ENCODE measurements at regions not wholly inside any gene's neighbourhood (a gene's known extent, or its start where the extent isn't known, plus 50 kb on each side); places are given as distances from the start of the nearest gene placed in this dataset.

DNA sequence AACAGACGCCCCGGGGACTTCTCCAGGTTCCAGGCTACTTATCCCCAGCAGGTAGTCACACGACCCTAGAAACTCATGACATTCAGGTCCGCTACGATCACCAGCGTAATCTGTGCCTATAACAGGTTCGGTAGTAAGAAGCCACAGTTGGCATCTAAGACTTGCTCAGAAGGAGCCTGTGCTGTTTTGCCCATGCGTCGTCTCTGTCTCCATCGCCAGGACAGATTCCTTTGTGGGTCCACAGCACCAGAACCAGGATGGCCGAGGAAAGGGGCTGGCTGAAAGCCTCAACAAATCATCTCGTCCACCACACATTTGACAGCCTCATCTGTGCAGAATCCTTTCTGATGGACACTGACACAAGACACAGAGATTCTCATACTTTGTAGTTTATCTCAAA is 319.5 kb upstream of the AGA start:
- H3K4me3 ChIP-seq (ENCODE audit: insufficient read depth in 1 of 2, low read depth in 1 of 2, low read length in 2 of 2) = no peak overlapping the region
- no peak overlapping the region for H3K18ac ChIP-seq (ENCODE audit: low read depth in 1 of 2, low read length in 2 of 2)
- no peak overlapping the region for H2AFZ ChIP-seq (ENCODE audit: low read depth, low read length)
- peaks cover 2% of the 10 kb centered on the region for H3K9me3 ChIP-seq (ENCODE audit: control insufficient read depth, low read length)
- H3K9ac ChIP-seq (ENCODE audit: low read length) = no peak overlapping the region
- H3K4me1 ChIP-seq (ENCODE audit: control insufficient read depth, insufficient read depth, low read depth, low read length) = no peaks in the 10 kb centered on the region
- no peak overlapping the region for H2BK12ac ChIP-seq (ENCODE audit: low read length in 2 of 2)
- H3K23ac ChIP-seq (ENCODE audit: low read length in 2 of 2) = no peak overlapping the region
- no peak overlapping the region for H3K4ac ChIP-seq (ENCODE audit: low read depth in 1 of 2, low read length in 2 of 2)
- H3K79me1 ChIP-seq (replicated peaks; ENCODE audit: low read length, poor library complexity, severe bottlenecking) = no peaks in the 10 kb centered on the region
- no peak overlapping the region for H2AK5ac ChIP-seq (ENCODE audit: low read length, severe bottlenecking)
- H3K14ac ChIP-seq (ENCODE audit: low read length in 2 of 2) = no peak overlapping the region
- H2BK5ac ChIP-seq (ENCODE audit: low read depth, low read length, poor library complexity, severe bottlenecking) = no peak overlapping the region
- no peaks in the 10 kb centered on the region for H3K36me3 ChIP-seq (ENCODE audit: control insufficient read depth in 1 of 2, insufficient read depth in 2 of 2, low read depth in 1 of 2, low read length in 2 of 2)
- H2BK120ac ChIP-seq (ENCODE audit: low read depth, low read length) = no peak overlapping the region
- no peak overlapping the region for H3K27ac ChIP-seq (ENCODE audit: low read length, poor library complexity, severe bottlenecking)
- no peak for DNase-seq
- no peak overlapping the region for H4K8ac ChIP-seq (ENCODE audit: low read length)
- H3K4me2 ChIP-seq (ENCODE audit: low read length, poor library complexity, severe bottlenecking) = no peak overlapping the region
- no peak overlapping the region for H4K91ac ChIP-seq (ENCODE audit: low read length)
- WGBS = 91% methylated on average over 12 of the region's 12 CpGs
- no peak overlapping the region for H2BK15ac ChIP-seq (ENCODE audit: low read depth, poor library complexity, severe bottlenecking)
- no peaks in the 10 kb centered on the region for H3K27me3 ChIP-seq (ENCODE audit: control insufficient read depth in 1 of 2, insufficient read depth in 1 of 2, low read length in 2 of 2)

DNA sequence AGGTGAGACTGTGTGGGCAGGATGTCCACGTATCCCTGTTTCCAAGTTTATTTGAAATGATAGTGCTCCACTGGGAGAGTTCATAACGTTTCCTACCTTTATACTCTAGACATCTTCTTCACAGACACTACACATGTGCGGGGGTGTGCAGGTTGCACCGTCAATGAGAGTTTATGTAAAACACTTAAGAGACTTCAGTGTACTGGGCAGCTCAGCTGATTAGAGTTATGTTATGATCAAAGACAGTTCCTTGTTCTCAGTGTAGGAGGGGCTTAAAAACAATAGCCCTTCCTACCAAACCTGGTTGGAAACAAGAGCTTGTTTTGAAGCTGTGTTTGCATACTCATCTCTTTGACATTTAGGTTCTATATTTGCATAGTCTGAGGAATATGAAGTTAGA is 326.9 kb upstream of the AGA start:
- Histone ChIP-seq H3K4me2 (ENCODE audit: low read length, poor library complexity, severe bottlenecking) (no peak overlapping the region), H3K27me3 (ENCODE audit: control insufficient read depth in 1 of 2, insufficient read depth in 1 of 2, low read length in 2 of 2) (no peaks in the 10 kb centered on the region), H3K36me3 (ENCODE audit: control insufficient read depth in 1 of 2, insufficient read depth in 2 of 2, low read depth in 1 of 2, low read length in 2 of 2) (no peaks in the 10 kb centered on the region), H3K18ac (ENCODE audit: low read depth in 1 of 2, low read length in 2 of 2) (no peak overlapping the region), H2BK15ac (ENCODE audit: low read depth, poor library complexity, severe bottlenecking) (no peak overlapping the region), H3K27ac (ENCODE audit: low read length, poor library complexity, severe bottlenecking) (no peak overlapping the region), H3K79me1 (replicated peaks; ENCODE audit: low read length, poor library complexity, severe bottlenecking) (no peaks in the 10 kb centered on the region), H3K14ac (ENCODE audit: low read length in 2 of 2) (no peak overlapping the region), H3K4ac (ENCODE audit: low read depth in 1 of 2, low read length in 2 of 2) (no peak overlapping the region), H3K9me3 (ENCODE audit: control insufficient read depth, low read length) (peaks cover 2% of the 10 kb centered on the region), H2AFZ (ENCODE audit: low read depth, low read length) (no peak overlapping the region), H4K91ac (ENCODE audit: low read length) (no peak overlapping the region), H2BK120ac (ENCODE audit: low read depth, low read length) (no peak overlapping the region), H3K23ac (ENCODE audit: low read length in 2 of 2) (no peak overlapping the region), H3K9ac (ENCODE audit: low read length) (no peak overlapping the region), H2BK5ac (ENCODE audit: low read depth, low read length, poor library complexity, severe bottlenecking) (no peak overlapping the region), H3K4me3 (ENCODE audit: insufficient read depth in 1 of 2, low read depth in 1 of 2, low read length in 2 of 2) (no peak overlapping the region), H3K4me1 (ENCODE audit: control insufficient read depth, insufficient read depth, low read depth, low read length) (no peaks in the 10 kb centered on the region), H2BK12ac (ENCODE audit: low read length in 2 of 2) (no peak overlapping the region), H2AK5ac (ENCODE audit: low read length, severe bottlenecking) (no peak overlapping the region), H4K8ac (ENCODE audit: low read length) (no peak overlapping the region)
- no peak for DNase-seq
- WGBS = 95% methylated on average over 2 of the region's 4 CpGs

DNA sequence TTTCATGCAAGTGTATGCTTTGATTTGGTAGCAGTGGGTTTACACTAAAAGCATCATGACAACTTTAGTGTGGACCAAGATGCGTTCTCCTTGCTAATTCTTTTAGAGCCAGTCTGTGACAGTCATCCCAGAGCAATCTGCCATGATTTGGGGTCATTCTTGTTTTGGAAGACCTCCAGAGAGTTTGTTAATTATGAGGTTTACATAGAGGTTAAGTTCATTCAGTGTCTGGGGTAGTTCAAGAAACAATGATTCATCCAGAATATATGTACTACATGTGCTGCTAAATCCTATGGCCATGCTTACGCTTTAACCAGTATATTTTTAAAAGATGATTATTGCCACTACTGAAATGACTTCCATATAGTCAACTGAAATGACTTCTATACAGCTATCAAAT is 328.5 kb upstream of the AGA start:
- Histone ChIP-seq H2BK15ac (ENCODE audit: low read depth, poor library complexity, severe bottlenecking) (no peak overlapping the region), H4K8ac (ENCODE audit: low read length) (no peak overlapping the region), H3K14ac (ENCODE audit: low read length in 2 of 2) (no peak overlapping the region), H3K79me1 (replicated peaks; ENCODE audit: low read length, poor library complexity, severe bottlenecking) (no peaks in the 10 kb centered on the region), H2BK120ac (ENCODE audit: low read depth, low read length) (no peak overlapping the region), H2AFZ (ENCODE audit: low read depth, low read length) (no peak overlapping the region), H4K91ac (ENCODE audit: low read length) (no peak overlapping the region), H3K27me3 (ENCODE audit: control insufficient read depth in 1 of 2, insufficient read depth in 1 of 2, low read length in 2 of 2) (no peaks in the 10 kb centered on the region), H3K18ac (ENCODE audit: low read depth in 1 of 2, low read length in 2 of 2) (no peak overlapping the region), H3K36me3 (ENCODE audit: control insufficient read depth in 1 of 2, insufficient read depth in 2 of 2, low read depth in 1 of 2, low read length in 2 of 2) (no peaks in the 10 kb centered on the region), H3K27ac (ENCODE audit: low read length, poor library complexity, severe bottlenecking) (no peak overlapping the region), H3K4me2 (ENCODE audit: low read length, poor library complexity, severe bottlenecking) (no peak overlapping the region), H3K9me3 (ENCODE audit: control insufficient read depth, low read length) (no peaks in the 10 kb centered on the region), H3K9ac (ENCODE audit: low read length) (no peak overlapping the region), H2BK5ac (ENCODE audit: low read depth, low read length, poor library complexity, severe bottlenecking) (no peak overlapping the region), H2AK5ac (ENCODE audit: low read length, severe bottlenecking) (no peak overlapping the region), H3K23ac (ENCODE audit: low read length in 2 of 2) (no peak overlapping the region), H3K4me3 (ENCODE audit: insufficient read depth in 1 of 2, low read depth in 1 of 2, low read length in 2 of 2) (no peak overlapping the region), H3K4me1 (ENCODE audit: control insufficient read depth, insufficient read depth, low read depth, low read length) (no peaks in the 10 kb centered on the region), H2BK12ac (ENCODE audit: low read length in 2 of 2) (no peak overlapping the region), H3K4ac (ENCODE audit: low read depth in 1 of 2, low read length in 2 of 2) (no peak overlapping the region)
- peak; percentile 4 for DNase-seq
- 43% methylated on average over 1 of the region's 2 CpGs for WGBS

DNA sequence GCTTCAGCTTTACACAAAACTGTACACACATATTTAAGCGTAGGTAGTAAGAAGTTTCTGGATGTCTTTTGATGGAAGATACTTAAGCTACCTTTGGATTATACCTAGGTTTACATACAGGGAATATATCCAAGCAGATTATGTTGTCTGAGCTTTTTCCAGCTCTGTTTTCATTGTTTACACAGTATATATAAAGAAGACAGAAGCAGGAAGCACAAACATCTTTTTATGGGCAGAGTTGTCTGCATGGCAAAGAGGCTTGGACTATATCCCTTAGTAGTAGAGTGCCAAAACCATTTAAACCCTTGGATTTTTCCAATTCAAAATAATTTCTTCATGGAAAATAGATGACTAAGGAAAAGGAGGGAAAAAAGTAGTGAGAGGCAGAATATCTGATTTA is 329.4 kb upstream of the AGA start:
- H2AFZ ChIP-seq (ENCODE audit: low read depth, low read length) = no peak overlapping the region
- H3K23ac ChIP-seq (ENCODE audit: low read length in 2 of 2) = no peak overlapping the region
- no peak overlapping the region for H3K4me3 ChIP-seq (ENCODE audit: insufficient read depth in 1 of 2, low read depth in 1 of 2, low read length in 2 of 2)
- H3K36me3 ChIP-seq (ENCODE audit: control insufficient read depth in 1 of 2, insufficient read depth in 2 of 2, low read depth in 1 of 2, low read length in 2 of 2) = no peaks in the 10 kb centered on the region
- no peak overlapping the region for H3K4me2 ChIP-seq (ENCODE audit: low read length, poor library complexity, severe bottlenecking)
- no peak overlapping the region for H3K18ac ChIP-seq (ENCODE audit: low read depth in 1 of 2, low read length in 2 of 2)
- DNase-seq = no peak
- H2BK15ac ChIP-seq (ENCODE audit: low read depth, poor library complexity, severe bottlenecking) = no peak overlapping the region
- H2BK5ac ChIP-seq (ENCODE audit: low read depth, low read length, poor library complexity, severe bottlenecking) = no peak overlapping the region
- no peak overlapping the region for H4K8ac ChIP-seq (ENCODE audit: low read length)
- no peak overlapping the region for H2BK12ac ChIP-seq (ENCODE audit: low read length in 2 of 2)
- H2BK120ac ChIP-seq (ENCODE audit: low read depth, low read length) = no peak overlapping the region
- H3K9me3 ChIP-seq (ENCODE audit: control insufficient read depth, low read length) = no peaks in the 10 kb centered on the region
- no peak overlapping the region for H3K27ac ChIP-seq (ENCODE audit: low read length, poor library complexity, severe bottlenecking)
- H3K14ac ChIP-seq (ENCODE audit: low read length in 2 of 2) = no peak overlapping the region
- no peak overlapping the region for H3K4ac ChIP-seq (ENCODE audit: low read depth in 1 of 2, low read length in 2 of 2)
- H4K91ac ChIP-seq (ENCODE audit: low read length) = no peak overlapping the region
- no peaks in the 10 kb centered on the region for H3K27me3 ChIP-seq (ENCODE audit: control insufficient read depth in 1 of 2, insufficient read depth in 1 of 2, low read length in 2 of 2)
- H3K9ac ChIP-seq (ENCODE audit: low read length) = no peak overlapping the region
- H3K4me1 ChIP-seq (ENCODE audit: control insufficient read depth, insufficient read depth, low read depth, low read length) = no peaks in the 10 kb centered on the region
- H2AK5ac ChIP-seq (ENCODE audit: low read length, severe bottlenecking) = no peak overlapping the region
- WGBS = no CpG with 5 or more reads among the region's 1 CpG
- no peaks in the 10 kb centered on the region for H3K79me1 ChIP-seq (replicated peaks; ENCODE audit: low read length, poor library complexity, severe bottlenecking)

Data from mesenchymal stem cell (in vitro differentiated cells and primary cell).